ENCODE measurements at regions not wholly inside any gene's neighbourhood (a gene's known extent, or its start where the extent isn't known, plus 50 kb on each side); places are given as distances from the start of the nearest gene placed in this dataset.
"Not testable (repeated sequence)": the region's sequence is repeated elsewhere in the genome, so short reads cannot be mapped to it uniquely, and the experiment has no call there.

- Histone ChIP-seq H3K4me1 (ENCODE audit: insufficient read depth, low read length) (no peaks in the 10 kb centered on the region), H3K9me3 (ENCODE audit: insufficient read depth, low read depth, low read length) (no peaks in the 10 kb centered on the region), H3K79me2 (ENCODE audit: insufficient read depth, low read length) (no peaks in the 10 kb centered on the region), H3K27ac (ENCODE audit: low read depth, low read length) (no peak overlapping the region), H3K4me3 (ENCODE audit: insufficient read depth, low read depth, low read length) (no peak overlapping the region), H4K20me1 (ENCODE audit: insufficient read depth, low read length) (no peaks in the 10 kb centered on the region), H3K9ac (ENCODE audit: low read length) (no peak overlapping the region), H3K36me3 (ENCODE audit: insufficient read depth, low read length) (no peaks in the 10 kb centered on the region), H3K27me3 (ENCODE audit: insufficient read depth, low read length) (no peaks in the 10 kb centered on the region), H2AFZ (ENCODE audit: low read depth, low read length) (no peak overlapping the region), H3K4me2 (ENCODE audit: low read length) (no peak overlapping the region)
- Mint-ChIP-seq H3K4me1 (ENCODE audit: low read depth, unreplicated experiment) (no peaks in the 10 kb centered on the region), H3K27ac (ENCODE audit: unreplicated experiment) (no peak overlapping the region), H3K4me3 (ENCODE audit: unreplicated experiment) (no peak overlapping the region), H3K36me3 (ENCODE audit: low read depth, unreplicated experiment) (no peaks in the 10 kb centered on the region), H3K9me3 (ENCODE audit: unreplicated experiment) (no peaks in the 10 kb centered on the region), H3K27me3 (ENCODE audit: low read depth, unreplicated experiment) (no peaks in the 10 kb centered on the region)
- DNase-seq (ENCODE audit: low read depth) (no peak), FAIRE-seq (no peak)
- TF ChIP-seq EZH2 (IDR thresholded peaks at IDR 0.05; ENCODE audit: insufficient read depth, low read length) (no peak), CTCF (IDR thresholded peaks at IDR 0.05; ENCODE audit: insufficient read depth, low read depth, low read length) (no peak)
These were observed 321.4 kb downstream of the FGFR2 start for GRCh38 chr10:121276822-121277221.

- H3K4me3 Mint-ChIP-seq (ENCODE audit: unreplicated experiment); H3K27ac ChIP-seq (ENCODE audit: low read depth, low read length); H3K4me1 Mint-ChIP-seq (ENCODE audit: low read depth, unreplicated experiment); H3K9me3 ChIP-seq (ENCODE audit: insufficient read depth, low read depth, low read length); H3K27ac Mint-ChIP-seq (ENCODE audit: unreplicated experiment); H3K9me3 Mint-ChIP-seq (ENCODE audit: unreplicated experiment); H3K4me2 ChIP-seq (ENCODE audit: low read length); H2AFZ ChIP-seq (ENCODE audit: low read depth, low read length); H3K36me3 Mint-ChIP-seq (ENCODE audit: low read depth, unreplicated experiment); H3K9ac ChIP-seq (ENCODE audit: low read length); FAIRE-seq; DNase-seq (ENCODE audit: low read depth); H3K4me1 ChIP-seq (ENCODE audit: insufficient read depth, low read length); H3K27me3 ChIP-seq (ENCODE audit: insufficient read depth, low read length); H3K27me3 Mint-ChIP-seq (ENCODE audit: low read depth, unreplicated experiment); H3K79me2 ChIP-seq (ENCODE audit: insufficient read depth, low read length); H4K20me1 ChIP-seq (ENCODE audit: insufficient read depth, low read length); H3K4me3 ChIP-seq (ENCODE audit: insufficient read depth, low read depth, low read length); H3K36me3 ChIP-seq (ENCODE audit: insufficient read depth, low read length): not testable (repeated sequence)
These were observed 319.9 kb downstream of the FGFR2 start for GRCh38 chr10:121278386-121278785.

- TF ChIP-seq EZH2 (IDR thresholded peaks at IDR 0.05; ENCODE audit: insufficient read depth, low read length) = no peak
- TF ChIP-seq CTCF (IDR thresholded peaks at IDR 0.05; ENCODE audit: insufficient read depth, low read depth, low read length) = no peak
- H3K36me3 Mint-ChIP-seq (ENCODE audit: low read depth, unreplicated experiment) = no peaks in the 10 kb centered on the region
- no peaks in the 10 kb centered on the region for H3K27me3 ChIP-seq (ENCODE audit: insufficient read depth, low read length)
- no peak overlapping the region for H3K27ac Mint-ChIP-seq (ENCODE audit: unreplicated experiment)
- no peaks in the 10 kb centered on the region for H3K4me1 ChIP-seq (ENCODE audit: insufficient read depth, low read length)
- H3K9me3 Mint-ChIP-seq (ENCODE audit: unreplicated experiment) = no peaks in the 10 kb centered on the region
- no peaks in the 10 kb centered on the region for H3K4me1 Mint-ChIP-seq (ENCODE audit: low read depth, unreplicated experiment)
- no peaks in the 10 kb centered on the region for H3K79me2 ChIP-seq (ENCODE audit: insufficient read depth, low read length)
- no peaks in the 10 kb centered on the region for H3K36me3 ChIP-seq (ENCODE audit: insufficient read depth, low read length)
- no peak overlapping the region for H3K4me3 Mint-ChIP-seq (ENCODE audit: unreplicated experiment)
- DNase-seq (ENCODE audit: low read depth) = no peak
- no peak overlapping the region for H3K4me3 ChIP-seq (ENCODE audit: insufficient read depth, low read depth, low read length)
- peaks cover 2% of the 10 kb centered on the region for H3K27me3 Mint-ChIP-seq (ENCODE audit: low read depth, unreplicated experiment)
- H3K27ac ChIP-seq (ENCODE audit: low read depth, low read length) = no peak overlapping the region
- H3K4me2 ChIP-seq (ENCODE audit: low read length) = no peak overlapping the region
- no peak overlapping the region for H2AFZ ChIP-seq (ENCODE audit: low read depth, low read length)
- no peaks in the 10 kb centered on the region for H3K9me3 ChIP-seq (ENCODE audit: insufficient read depth, low read depth, low read length)
- no peak for FAIRE-seq
- no peak overlapping the region for H3K9ac ChIP-seq (ENCODE audit: low read length)
- no peaks in the 10 kb centered on the region for H4K20me1 ChIP-seq (ENCODE audit: insufficient read depth, low read length)
These were observed 316.7 kb downstream of the FGFR2 start for GRCh38 chr10:121281576-121281975.

Measured in astrocyte (in vitro differentiated cells and primary cell).